GM12875 (cell line): ENCODE measurements at regions not wholly inside any gene's neighbourhood (a gene's known extent, or its start where the extent isn't known, plus 50 kb on each side); places are given as distances from the start of the nearest gene placed in this dataset.

Source experiments
- H3K4me3 ChIP-seq: one replicate; pipeline ENCODE4 v1.5.1; 2011; ENCODE audit warnings: low read depth, low read length, control low read depth
- TF ChIP-seq, protein P1 (sequence below): IDR thresholded peaks from 2 replicates; pipeline ENCODE4 v1.5.1; 2011; ENCODE audit warnings: low read depth, mild to moderate bottlenecking, control low read depth, inconsistent platforms, low read length, moderate library complexity, borderline replicate concordance; ENCODE audit not compliant: insufficient read depth

DNA sequence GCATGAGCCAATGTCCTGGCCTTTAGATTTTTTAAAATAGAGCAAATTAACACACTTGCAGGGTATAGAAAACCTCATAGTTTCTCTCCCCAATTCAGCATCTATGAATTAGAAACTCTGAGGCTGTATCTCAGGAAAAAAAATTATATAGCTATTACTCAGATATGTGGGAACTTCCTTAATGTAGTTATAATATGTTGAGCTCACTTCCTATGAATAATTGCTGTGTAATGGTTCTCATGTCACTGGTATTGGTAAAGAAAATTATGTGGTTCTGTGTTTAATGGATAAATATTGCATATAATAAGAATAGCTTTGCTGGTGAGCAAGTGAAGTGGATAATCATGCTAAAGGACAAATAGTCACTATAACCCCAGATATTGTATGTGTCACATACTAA, 2019.8 kb downstream of the NCAM2 start:
- no peak overlapping the region for H3K4me3 ChIP-seq
- TF ChIP-seq, protein P1, sequence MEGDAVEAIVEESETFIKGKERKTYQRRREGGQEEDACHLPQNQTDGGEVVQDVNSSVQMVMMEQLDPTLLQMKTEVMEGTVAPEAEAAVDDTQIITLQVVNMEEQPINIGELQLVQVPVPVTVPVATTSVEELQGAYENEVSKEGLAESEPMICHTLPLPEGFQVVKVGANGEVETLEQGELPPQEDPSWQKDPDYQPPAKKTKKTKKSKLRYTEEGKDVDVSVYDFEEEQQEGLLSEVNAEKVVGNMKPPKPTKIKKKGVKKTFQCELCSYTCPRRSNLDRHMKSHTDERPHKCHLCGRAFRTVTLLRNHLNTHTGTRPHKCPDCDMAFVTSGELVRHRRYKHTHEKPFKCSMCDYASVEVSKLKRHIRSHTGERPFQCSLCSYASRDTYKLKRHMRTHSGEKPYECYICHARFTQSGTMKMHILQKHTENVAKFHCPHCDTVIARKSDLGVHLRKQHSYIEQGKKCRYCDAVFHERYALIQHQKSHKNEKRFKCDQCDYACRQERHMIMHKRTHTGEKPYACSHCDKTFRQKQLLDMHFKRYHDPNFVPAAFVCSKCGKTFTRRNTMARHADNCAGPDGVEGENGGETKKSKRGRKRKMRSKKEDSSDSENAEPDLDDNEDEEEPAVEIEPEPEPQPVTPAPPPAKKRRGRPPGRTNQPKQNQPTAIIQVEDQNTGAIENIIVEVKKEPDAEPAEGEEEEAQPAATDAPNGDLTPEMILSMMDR: no peak

DNA sequence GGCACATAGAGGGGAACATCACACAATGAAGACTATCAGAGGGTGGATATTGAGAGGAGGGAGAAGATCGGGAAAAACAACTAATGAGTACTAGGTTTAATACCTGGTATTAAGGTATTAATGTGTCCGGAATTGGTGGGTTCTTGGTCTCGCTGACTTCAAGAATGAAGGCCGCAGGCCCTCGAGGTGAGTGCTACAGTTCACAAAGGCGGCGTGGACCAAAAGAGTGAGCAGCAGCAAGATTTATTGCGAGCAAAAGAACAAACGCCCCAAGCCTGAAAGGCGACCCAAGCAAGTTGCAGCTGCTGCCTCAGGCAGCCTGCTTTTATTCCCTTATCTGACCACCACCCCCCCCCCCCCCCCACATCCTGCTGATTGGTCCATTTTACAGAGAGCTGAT, 2022.8 kb downstream of the NCAM2 start:
- H3K4me3 ChIP-seq: no peak overlapping the region
- TF ChIP-seq, protein P1: no peak

DNA sequence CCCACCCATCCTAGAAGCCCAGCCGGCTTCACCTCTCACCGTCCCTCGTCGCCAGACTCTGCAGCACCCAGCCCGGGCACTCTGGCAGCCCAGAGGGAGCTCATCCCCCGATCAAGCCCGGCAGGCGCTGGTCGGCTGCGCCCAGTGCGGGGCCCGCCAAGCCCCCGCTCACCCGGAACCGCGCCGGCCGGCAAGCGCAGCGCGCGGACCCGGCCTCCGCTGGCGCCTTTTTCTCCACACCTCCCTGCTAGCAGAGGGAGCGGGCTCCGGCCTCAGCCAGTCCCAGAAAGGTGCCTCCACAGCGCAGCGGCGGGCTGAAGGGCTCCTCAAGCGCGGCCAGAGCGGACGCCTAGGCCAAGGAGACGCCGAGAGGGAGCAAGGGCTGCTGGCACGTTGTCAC, 2023.3 kb downstream of the NCAM2 start:
- H3K4me3 ChIP-seq: no peak overlapping the region
- TF ChIP-seq, protein P1: no peak

DNA sequence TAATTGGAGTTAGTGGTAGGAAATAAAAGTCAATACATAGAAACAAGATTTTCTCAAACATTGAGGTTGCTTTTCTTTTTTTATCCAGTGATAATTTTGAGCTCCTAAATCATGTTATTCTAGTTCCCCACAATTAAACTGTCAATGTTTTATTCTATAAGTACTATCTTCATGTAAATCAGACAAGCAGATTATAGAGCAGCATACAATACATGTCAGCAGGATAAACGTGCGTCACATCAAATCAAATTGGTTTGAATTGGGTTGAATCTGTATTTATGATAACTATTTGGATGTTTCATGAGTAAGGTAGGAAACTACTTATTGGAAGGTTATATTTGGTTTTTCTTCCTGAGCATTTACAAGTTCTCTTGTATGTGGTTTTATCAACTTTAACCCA, 2028.7 kb downstream of the NCAM2 start:
- H3K4me3 ChIP-seq: no peak overlapping the region
- TF ChIP-seq, protein P1: no peak

DNA sequence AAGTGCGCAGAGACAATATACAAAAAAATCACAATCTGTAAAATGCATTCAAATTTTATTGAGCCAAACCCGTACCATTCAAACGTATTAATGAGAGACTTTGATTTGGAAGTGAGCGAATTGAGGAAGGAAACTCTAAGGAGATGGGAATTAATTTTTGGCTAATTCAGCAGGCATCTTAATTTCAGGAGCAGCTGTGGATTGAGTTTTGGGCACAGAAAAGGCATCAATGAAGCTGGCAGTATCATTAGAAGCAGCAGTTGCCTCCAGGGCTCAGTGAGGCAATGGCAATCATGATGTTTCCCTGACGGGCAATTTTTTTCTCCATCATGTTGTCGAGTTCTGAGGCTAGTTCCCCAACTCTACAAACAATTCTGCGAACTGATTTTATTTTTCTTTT, 2041.6 kb downstream of the NCAM2 start:
- TF ChIP-seq, protein P1: no peak
- H3K4me3 ChIP-seq: no peak overlapping the region

DNA sequence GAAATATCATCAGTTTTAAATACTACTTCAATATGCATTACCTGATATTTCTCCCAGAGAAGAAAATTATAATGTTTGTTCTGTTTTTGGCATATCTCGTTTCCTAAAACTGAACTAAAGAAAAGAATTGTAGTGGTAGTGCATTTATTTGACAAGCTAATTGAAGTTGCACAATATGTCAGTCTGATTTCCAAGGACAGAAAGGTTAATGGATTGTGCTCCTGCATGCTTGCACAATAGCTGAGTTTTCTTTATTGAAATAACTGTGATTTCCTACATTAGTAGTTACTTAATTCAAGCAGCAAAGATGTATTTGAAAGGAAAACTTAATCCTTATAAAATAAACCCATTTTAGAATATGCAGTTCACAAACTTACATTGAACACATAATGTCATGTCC, 2047.7 kb downstream of the NCAM2 start:
- no peak overlapping the region for H3K4me3 ChIP-seq
- TF ChIP-seq, protein P1: no peak

DNA sequence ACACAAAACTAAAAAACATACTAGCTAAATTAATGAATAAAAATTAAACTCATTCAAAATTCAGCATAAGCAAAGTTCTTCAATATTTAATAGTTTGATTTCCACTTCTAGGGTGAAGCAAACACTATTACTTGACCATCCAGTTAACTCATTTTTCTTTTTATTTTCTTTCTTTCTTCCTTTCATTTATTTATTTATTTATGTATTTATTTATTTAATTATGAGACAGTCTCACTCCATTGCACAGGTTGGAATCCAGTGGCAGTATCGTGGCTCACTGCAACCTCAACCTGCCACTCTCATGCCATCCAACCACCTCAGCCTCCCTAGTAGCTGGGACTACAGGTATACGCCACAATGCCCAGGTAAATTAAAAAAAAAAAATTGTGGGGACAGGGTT, 2069.5 kb downstream of the NCAM2 start:
- TF ChIP-seq, protein P1: no peak
- H3K4me3 ChIP-seq: no peak overlapping the region
